Glomerular endothelial cell (primary cell): ENCODE measurements at regions not wholly inside any gene's neighbourhood (a gene's known extent, or its start where the extent isn't known, plus 50 kb on each side); places are given as distances from the start of the nearest gene placed in this dataset.

Experiments
- DNase-seq: peaks from one replicate; pipeline ENCODE4 v3.0.0-alpha.2; 2011; ENCODE audit warnings: low read depth, low spot score; ENCODE audit errors: extremely low read depth

GRCh38 chrX:58051346-58051745 lies 141.1 kb upstream of the ZXDA start:
- no peak for DNase-seq

GRCh38 chrX:58044130-58044529 lies 133.9 kb upstream of the ZXDA start:
- no peak for DNase-seq

GRCh38 chrX:58025979-58026378 lies 115.7 kb upstream of the ZXDA start:
- peak; percentile 10 for DNase-seq

- DNase-seq = no peak
Measured at GRCh38 chrX:57985951-57986350, 75.7 kb upstream of the ZXDA start.

- no peak for DNase-seq
Measured at GRCh38 chrX:57984620-57985019, 74.4 kb upstream of the ZXDA start.

GRCh38 chrX:57977992-57978391 lies 67.7 kb upstream of the ZXDA start:
- DNase-seq = no peak

- DNase-seq = no peak
Measured at GRCh38 chrX:57964975-57965374, 54.7 kb upstream of the ZXDA start.
